CD8-positive, alpha-beta memory T cell (primary cell): ENCODE measurements at regions not wholly inside any gene's neighbourhood (a gene's known extent, or its start where the extent isn't known, plus 50 kb on each side); places are given as distances from the start of the nearest gene placed in this dataset.

Source experiments
- CTCF ChIA-PET: fragments of 350-600 bp; sonication (Branson Sonifier 250); formaldehyde crosslinking; loops from one replicate; lab custom pipeline; 2021; ENCODE audit warnings: antibody characterized with exemption; lab: Charles Lee
- POLR2A ChIA-PET: fragments of 350-600 bp; sonication (Branson Sonifier 250); formaldehyde crosslinking; loops from one replicate; lab custom pipeline; 2021; ENCODE audit warnings: antibody characterized with exemption; lab: Charles Lee
- DNase-seq, 5 donors: peaks; one replicate each; pipeline versions ENCODE4 v3.0.0 to v3.0.0-alpha.2; 2020 to 2022; ENCODE audit warnings: mixed read lengths in 1 of 5
- H3K27ac ChIP-seq: one replicate; pipeline ENCODE4 v1.7.0; 2013; ENCODE audit warnings: low read depth, mild to moderate bottlenecking, low read length, moderate library complexity
- H3K27me3 ChIP-seq: 2 replicates; pipeline ENCODE4 v1.7.0; 2013; ENCODE audit warnings: low read length, mild to moderate bottlenecking; ENCODE audit not compliant: insufficient read depth, poor library complexity, severe bottlenecking
- H3K36me3 ChIP-seq: 2 replicates; pipeline ENCODE4 v1.7.0; 2013; ENCODE audit warnings: mild to moderate bottlenecking, low read length, moderate library complexity; ENCODE audit not compliant: insufficient read depth
- H3K4me1 ChIP-seq: 2 replicates; pipeline ENCODE4 v1.7.0; 2013; ENCODE audit warnings: mild to moderate bottlenecking, low read length, moderate library complexity; ENCODE audit not compliant: insufficient read depth
- H3K4me3 ChIP-seq: 2 replicates; pipeline ENCODE4 v1.7.0; 2013; ENCODE audit warnings: mild to moderate bottlenecking, low read length
- H3K9me3 ChIP-seq: 2 replicates; pipeline ENCODE4 v1.7.0; 2013; ENCODE audit warnings: mild to moderate bottlenecking, low read length
- H3K27ac Mint-ChIP-seq, 8 donors: one replicate each; pipeline ENCODE4 v1.8.0; 2020 to 2021; ENCODE audit warnings: mixed read lengths in 8 of 8, mild to moderate bottlenecking in 6 of 8, inconsistent platforms in 3 of 8, moderate library complexity in 3 of 8
- H3K27me3 Mint-ChIP-seq, 2 donors: one replicate each; pipeline ENCODE4 v1.8.0; 2020 to 2021; ENCODE audit warnings: mixed read lengths in 2 of 2, mild to moderate bottlenecking in 1 of 2, moderate library complexity in 1 of 2
- H3K36me3 Mint-ChIP-seq, 3 donors: one replicate each; pipeline ENCODE4 v1.8.0; 2020 to 2021; ENCODE audit warnings: mixed read lengths in 3 of 3, inconsistent platforms in 1 of 3, mild to moderate bottlenecking in 1 of 3
- H3K4me1 Mint-ChIP-seq, 3 donors: one replicate each; pipeline ENCODE4 v1.8.0; 2020 to 2021; ENCODE audit warnings: mixed read lengths in 3 of 3, inconsistent platforms in 1 of 3, mild to moderate bottlenecking in 1 of 3
- H3K4me3 Mint-ChIP-seq, 7 donors: one replicate each; pipeline ENCODE4 v1.8.0; 2020 to 2021; ENCODE audit warnings: mixed read lengths in 7 of 7, mild to moderate bottlenecking in 6 of 7, moderate library complexity in 4 of 7, inconsistent platforms in 2 of 7
- H3K9me3 Mint-ChIP-seq, 5 donors: one replicate each; pipeline ENCODE4 v1.8.0; 2020 to 2022; ENCODE audit warnings: mixed read lengths in 5 of 5, mild to moderate bottlenecking in 3 of 5, moderate library complexity in 2 of 5, inconsistent platforms in 1 of 5

GRCh38 chr4:185874516-185875230, 62.7 kb upstream of the SORBS2 start:
- H3K4me3 Mint-ChIP-seq, result no peak overlapping the region
- no peak overlapping the region for H3K4me3 ChIP-seq
- no peaks in the 10 kb centered on the region for H3K4me1 Mint-ChIP-seq
- peaks cover 0 to 3% of the 10 kb centered on the region in 2 donors for H3K27me3 Mint-ChIP-seq
- H3K27ac Mint-ChIP-seq, result no peak overlapping the region
- no peaks in the 10 kb centered on the region for H3K27me3 ChIP-seq
- H3K4me1 ChIP-seq, result no peaks in the 10 kb centered on the region
- POLR2A ChIA-PET, result no interaction called here
- no peak for DNase-seq
- H3K9me3 Mint-ChIP-seq, result peaks cover 0 to 4% (median 0%) of the 10 kb centered on the region in 5 donors
- CTCF ChIA-PET, result no interaction called here
- no peaks in the 10 kb centered on the region for H3K36me3 ChIP-seq
- no peaks in the 10 kb centered on the region for H3K9me3 ChIP-seq
- no peak overlapping the region for H3K27ac ChIP-seq
- no peaks in the 10 kb centered on the region for H3K36me3 Mint-ChIP-seq

GRCh38 chr4:185875316-185875907, 63.4 kb upstream of the SORBS2 start:
- Mint-ChIP-seq H3K27me3 (peaks cover 0 to 3% of the 10 kb centered on the region in 2 donors), H3K27ac (no peak overlapping the region), H3K9me3 (peaks cover 0 to 5% (median 4%) of the 10 kb centered on the region in 5 donors), H3K4me3 (no peak overlapping the region), H3K4me1 (no peaks in the 10 kb centered on the region), H3K36me3 (no peaks in the 10 kb centered on the region)
- Histone ChIP-seq H3K4me1 (no peaks in the 10 kb centered on the region), H3K27me3 (no peaks in the 10 kb centered on the region), H3K9me3 (no peaks in the 10 kb centered on the region), H3K4me3 (no peak overlapping the region), H3K36me3 (no peaks in the 10 kb centered on the region), H3K27ac (no peak overlapping the region)
- ChIA-PET CTCF (no interaction called here), POLR2A (no interaction called here)
- no peak for DNase-seq

- Histone ChIP-seq H3K9me3 (no peaks in the 10 kb centered on the region), H3K4me1 (no peaks in the 10 kb centered on the region), H3K36me3 (no peaks in the 10 kb centered on the region), H3K4me3 (no peak overlapping the region), H3K27me3 (no peaks in the 10 kb centered on the region), H3K27ac (no peak overlapping the region)
- Mint-ChIP-seq H3K4me3 (no peak overlapping the region), H3K4me1 (no peaks in the 10 kb centered on the region), H3K9me3 (peaks cover 0 to 5% (median 4%) of the 10 kb centered on the region in 5 donors), H3K36me3 (no peaks in the 10 kb centered on the region), H3K27me3 (peaks cover 0 to 3% of the 10 kb centered on the region in 2 donors), H3K27ac (no peak overlapping the region)
- ChIA-PET POLR2A (no interaction called here), CTCF (no interaction called here)
- DNase-seq, result no peak
Observed at GRCh38 chr4:185878633-185879032, 66.6 kb upstream of the SORBS2 start.

- DNase-seq, result no peak
- H3K27ac Mint-ChIP-seq, result no peak overlapping the region
- no peaks in the 10 kb centered on the region for H3K36me3 Mint-ChIP-seq
- no peaks in the 10 kb centered on the region for H3K4me1 Mint-ChIP-seq
- no peaks in the 10 kb centered on the region for H3K36me3 ChIP-seq
- POLR2A ChIA-PET, result no interaction called here
- no peaks in the 10 kb centered on the region for H3K4me1 ChIP-seq
- H3K4me3 Mint-ChIP-seq, result no peak overlapping the region
- no peak overlapping the region for H3K27ac ChIP-seq
- peaks cover 0 to 3% of the 10 kb centered on the region in 2 donors for H3K27me3 Mint-ChIP-seq
- H3K4me3 ChIP-seq, result no peak overlapping the region
- no peaks in the 10 kb centered on the region for H3K27me3 ChIP-seq
- no peaks in the 10 kb centered on the region for H3K9me3 ChIP-seq
- peaks cover 0 to 5% (median 4%) of the 10 kb centered on the region in 5 donors for H3K9me3 Mint-ChIP-seq
- CTCF ChIA-PET, result no interaction called here
Observed at GRCh38 chr4:185879666-185880312, 67.8 kb upstream of the SORBS2 start.

- H3K4me3 Mint-ChIP-seq, result no peak overlapping the region
- ChIA-PET CTCF (no interaction called here), POLR2A (no interaction called here)
Observed at GRCh38 chr4:185880571-185880970, 68.6 kb upstream of the SORBS2 start.

GRCh38 chr4:185881430-185881829, 69.4 kb upstream of the SORBS2 start:
- Mint-ChIP-seq H3K27me3 (peaks cover 1 to 5% of the 10 kb centered on the region in 2 donors), H3K4me3 (no peak overlapping the region), H3K4me1 (no peaks in the 10 kb centered on the region), H3K9me3 (peaks cover 0 to 7% (median 4%) of the 10 kb centered on the region in 5 donors), H3K36me3 (no peaks in the 10 kb centered on the region), H3K27ac (no peak overlapping the region)
- Histone ChIP-seq H3K4me1 (no peaks in the 10 kb centered on the region), H3K27me3 (no peaks in the 10 kb centered on the region), H3K27ac (no peak overlapping the region), H3K9me3 (no peaks in the 10 kb centered on the region), H3K36me3 (no peaks in the 10 kb centered on the region), H3K4me3 (no peak overlapping the region)
- ChIA-PET CTCF (no interaction called here), POLR2A (no interaction called here)
- no peak for DNase-seq

More at GRCh38 chr4:185880571-185880970, 68.6 kb upstream of the SORBS2 start:
- no peak overlapping the region for H3K27ac Mint-ChIP-seq
- no peaks in the 10 kb centered on the region for H3K36me3 ChIP-seq
- no peak for DNase-seq
- H3K27me3 ChIP-seq, result no peaks in the 10 kb centered on the region
- H3K27ac ChIP-seq, result no peak overlapping the region
- peaks cover 0 to 5% (median 4%) of the 10 kb centered on the region in 5 donors for H3K9me3 Mint-ChIP-seq
- H3K36me3 Mint-ChIP-seq, result no peaks in the 10 kb centered on the region
- no peak overlapping the region for H3K4me3 ChIP-seq
- no peaks in the 10 kb centered on the region for H3K9me3 ChIP-seq
- H3K27me3 Mint-ChIP-seq, result peaks cover 1 to 4% of the 10 kb centered on the region in 2 donors
- H3K4me1 Mint-ChIP-seq, result no peaks in the 10 kb centered on the region
- H3K4me1 ChIP-seq, result no peaks in the 10 kb centered on the region

- POLR2A ChIA-PET, result no interaction called here
- H3K4me1 ChIP-seq, result no peaks in the 10 kb centered on the region
- H3K9me3 ChIP-seq, result no peaks in the 10 kb centered on the region
- no peak overlapping the region for H3K27ac ChIP-seq
- no peaks in the 10 kb centered on the region for H3K36me3 ChIP-seq
- peaks cover 0 to 10% (median 3%) of the 10 kb centered on the region in 5 donors for H3K9me3 Mint-ChIP-seq
- no peaks in the 10 kb centered on the region for H3K36me3 Mint-ChIP-seq
- H3K27me3 ChIP-seq, result no peaks in the 10 kb centered on the region
- H3K27me3 Mint-ChIP-seq, result peaks cover 0 to 5% of the 10 kb centered on the region in 2 donors
- no peak overlapping the region for H3K4me3 ChIP-seq
- no peak overlapping the region for H3K27ac Mint-ChIP-seq
- no peaks in the 10 kb centered on the region for H3K4me1 Mint-ChIP-seq
- DNase-seq, result no peak
- no peak overlapping the region for H3K4me3 Mint-ChIP-seq
- CTCF ChIA-PET, result no interaction called here
Observed at GRCh38 chr4:185883591-185883990, 71.6 kb upstream of the SORBS2 start.

GRCh38 chr4:185885075-185885474, 73.1 kb upstream of the SORBS2 start:
- H3K4me3 Mint-ChIP-seq, result no peak overlapping the region
- H3K4me1 Mint-ChIP-seq, result no peaks in the 10 kb centered on the region
- Histone ChIP-seq H3K9me3 (no peaks in the 10 kb centered on the region), H3K36me3 (no peaks in the 10 kb centered on the region), H3K27me3 (no peaks in the 10 kb centered on the region), H3K27ac (no peak overlapping the region), H3K4me1 (no peaks in the 10 kb centered on the region), H3K4me3 (no peak overlapping the region)
- POLR2A ChIA-PET, result no interaction called here
- CTCF ChIA-PET, result no interaction called here
- no peaks in the 10 kb centered on the region for H3K36me3 Mint-ChIP-seq
- peaks cover 0 to 8% (median 6%) of the 10 kb centered on the region in 5 donors for H3K9me3 Mint-ChIP-seq
- H3K27me3 Mint-ChIP-seq, result peaks cover 0 to 5% of the 10 kb centered on the region in 2 donors
- H3K27ac Mint-ChIP-seq, result no peak overlapping the region
- no peak for DNase-seq
